ENCODE measurements at regions not wholly inside any gene's neighbourhood (a gene's known extent, or its start where the extent isn't known, plus 50 kb on each side); places are given as distances from the start of the nearest gene placed in this dataset.

- TF ChIP-seq, protein P1, sequence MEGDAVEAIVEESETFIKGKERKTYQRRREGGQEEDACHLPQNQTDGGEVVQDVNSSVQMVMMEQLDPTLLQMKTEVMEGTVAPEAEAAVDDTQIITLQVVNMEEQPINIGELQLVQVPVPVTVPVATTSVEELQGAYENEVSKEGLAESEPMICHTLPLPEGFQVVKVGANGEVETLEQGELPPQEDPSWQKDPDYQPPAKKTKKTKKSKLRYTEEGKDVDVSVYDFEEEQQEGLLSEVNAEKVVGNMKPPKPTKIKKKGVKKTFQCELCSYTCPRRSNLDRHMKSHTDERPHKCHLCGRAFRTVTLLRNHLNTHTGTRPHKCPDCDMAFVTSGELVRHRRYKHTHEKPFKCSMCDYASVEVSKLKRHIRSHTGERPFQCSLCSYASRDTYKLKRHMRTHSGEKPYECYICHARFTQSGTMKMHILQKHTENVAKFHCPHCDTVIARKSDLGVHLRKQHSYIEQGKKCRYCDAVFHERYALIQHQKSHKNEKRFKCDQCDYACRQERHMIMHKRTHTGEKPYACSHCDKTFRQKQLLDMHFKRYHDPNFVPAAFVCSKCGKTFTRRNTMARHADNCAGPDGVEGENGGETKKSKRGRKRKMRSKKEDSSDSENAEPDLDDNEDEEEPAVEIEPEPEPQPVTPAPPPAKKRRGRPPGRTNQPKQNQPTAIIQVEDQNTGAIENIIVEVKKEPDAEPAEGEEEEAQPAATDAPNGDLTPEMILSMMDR (IDR thresholded peaks at IDR 0.05): no peak
- TF ChIP-seq ZFX (IDR thresholded peaks at IDR 0.05; ENCODE audit: borderline replicate concordance): no peak
Observed at GRCh38 chrX:11960031-11960430, 178.2 kb upstream of the FRMPD4 start.
